PC-9 (cell line): ENCODE measurements at regions not wholly inside any gene's neighbourhood (a gene's known extent, or its start where the extent isn't known, plus 50 kb on each side); places are given as distances from the start of the nearest gene placed in this dataset.

Source experiments
- EZH2 ChIP-seq: fragments of 200-600 bp; sonication (generic); IDR thresholded peaks from 2 replicates; pipeline ENCODE4 v1.8.0; 2017; ENCODE audit warnings: antibody characterized with exemption, low read depth
- TF ChIP-seq, protein P1 (sequence below): fragments of 200-600 bp; sonication (generic); conservative IDR thresholded peaks from 2 replicates; pipeline ENCODE4 v1.6.1; 2017; ENCODE audit warnings: mixed run types, antibody characterized with exemption, mild to moderate bottlenecking, moderate library complexity

- TF ChIP-seq, protein P1, sequence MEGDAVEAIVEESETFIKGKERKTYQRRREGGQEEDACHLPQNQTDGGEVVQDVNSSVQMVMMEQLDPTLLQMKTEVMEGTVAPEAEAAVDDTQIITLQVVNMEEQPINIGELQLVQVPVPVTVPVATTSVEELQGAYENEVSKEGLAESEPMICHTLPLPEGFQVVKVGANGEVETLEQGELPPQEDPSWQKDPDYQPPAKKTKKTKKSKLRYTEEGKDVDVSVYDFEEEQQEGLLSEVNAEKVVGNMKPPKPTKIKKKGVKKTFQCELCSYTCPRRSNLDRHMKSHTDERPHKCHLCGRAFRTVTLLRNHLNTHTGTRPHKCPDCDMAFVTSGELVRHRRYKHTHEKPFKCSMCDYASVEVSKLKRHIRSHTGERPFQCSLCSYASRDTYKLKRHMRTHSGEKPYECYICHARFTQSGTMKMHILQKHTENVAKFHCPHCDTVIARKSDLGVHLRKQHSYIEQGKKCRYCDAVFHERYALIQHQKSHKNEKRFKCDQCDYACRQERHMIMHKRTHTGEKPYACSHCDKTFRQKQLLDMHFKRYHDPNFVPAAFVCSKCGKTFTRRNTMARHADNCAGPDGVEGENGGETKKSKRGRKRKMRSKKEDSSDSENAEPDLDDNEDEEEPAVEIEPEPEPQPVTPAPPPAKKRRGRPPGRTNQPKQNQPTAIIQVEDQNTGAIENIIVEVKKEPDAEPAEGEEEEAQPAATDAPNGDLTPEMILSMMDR = no peak
- no peak for TF ChIP-seq EZH2
These were observed 82.2 kb upstream of the TLE1 start for GRCh38 chr9:81771571-81771970.
